ENCODE measurements at regions not wholly inside any gene's neighbourhood (a gene's known extent, or its start where the extent isn't known, plus 50 kb on each side); places are given as distances from the start of the nearest gene placed in this dataset.

GRCh38 chr3:137061186-137061585 is 103.4 kb downstream of the IL20RB start:
- DNase-seq (ENCODE audit: low read depth) = no peak

- DNase-seq (ENCODE audit: low read depth) = no peak
Measured at GRCh38 chr3:137062250-137062649, 104.5 kb downstream of the IL20RB start.

- no peak for DNase-seq (ENCODE audit: low read depth)
Measured at GRCh38 chr3:137065381-137065780, 107.6 kb downstream of the IL20RB start.

- no peak for DNase-seq (ENCODE audit: low read depth)
Measured at GRCh38 chr3:137066092-137066491, 108.3 kb downstream of the IL20RB start.

- DNase-seq (ENCODE audit: low read depth) = no peak
Measured at GRCh38 chr3:137071104-137071503, 113.3 kb downstream of the IL20RB start.

GRCh38 chr3:137075020-137075419 is 117.2 kb downstream of the IL20RB start:
- DNase-seq (ENCODE audit: low read depth) = no peak

- no peak for DNase-seq (ENCODE audit: low read depth)
Measured at GRCh38 chr3:137078040-137078439, 120.3 kb downstream of the IL20RB start.

GRCh38 chr3:137079571-137079970 is 121.8 kb downstream of the IL20RB start:
- no peak for DNase-seq (ENCODE audit: low read depth)

GRCh38 chr3:137081711-137082110 is 123.9 kb downstream of the IL20RB start:
- no peak for DNase-seq (ENCODE audit: low read depth)

- no peak for DNase-seq (ENCODE audit: low read depth)
Measured at GRCh38 chr3:137082763-137083162, 125.0 kb downstream of the IL20RB start.

GRCh38 chr3:137083332-137083731 is 125.5 kb downstream of the IL20RB start:
- no peak for DNase-seq (ENCODE audit: low read depth)

GRCh38 chr3:137084586-137084985 is 126.8 kb downstream of the IL20RB start:
- no peak for DNase-seq (ENCODE audit: low read depth)

- no peak for DNase-seq (ENCODE audit: low read depth)
Measured at GRCh38 chr3:137097386-137097785, 139.6 kb downstream of the IL20RB start.

- DNase-seq (ENCODE audit: low read depth) = no peak
Measured at GRCh38 chr3:137097852-137098251, 140.1 kb downstream of the IL20RB start.

- DNase-seq (ENCODE audit: low read depth) = no peak
Measured at GRCh38 chr3:137099364-137100219, 141.8 kb downstream of the IL20RB start.

- no peak for DNase-seq (ENCODE audit: low read depth)
Measured at GRCh38 chr3:137100326-137100725, 142.5 kb downstream of the IL20RB start.

- no peak for DNase-seq (ENCODE audit: low read depth)
Measured at GRCh38 chr3:137103739-137104138, 146.0 kb downstream of the IL20RB start.

GRCh38 chr3:137105277-137105977 is 147.6 kb downstream of the IL20RB start:
- peak; percentile 47 for DNase-seq (ENCODE audit: low read depth)

- DNase-seq (ENCODE audit: low read depth) = no peak
Measured at GRCh38 chr3:137106612-137107240, 148.9 kb downstream of the IL20RB start.

GRCh38 chr3:137108699-137109440 is 151.1 kb downstream of the IL20RB start:
- DNase-seq (ENCODE audit: low read depth) = no peak

- DNase-seq (ENCODE audit: low read depth) = peak; percentile 44
Measured at GRCh38 chr3:137110392-137110996, 152.7 kb downstream of the IL20RB start.

GRCh38 chr3:137111497-137111896 is 153.7 kb downstream of the IL20RB start:
- DNase-seq (ENCODE audit: low read depth) = no peak

Measured in iris pigment epithelial cell (primary cell).